GM12878 (cell line): ENCODE measurements at regions not wholly inside any gene's neighbourhood (a gene's known extent, or its start where the extent isn't known, plus 50 kb on each side); places are given as distances from the start of the nearest gene placed in this dataset.

ENCODE experiments used
- ATAC-seq: fragments of 200-7000 bp; cut with Tn5 transposase; 3 replicates; pipeline ENCODE4 v1.9.1; 2020; ENCODE audit warnings: mild to moderate bottlenecking, moderate library complexity
- BruUV-seq: library from RNA; stranded (reverse); fragments of 400-500 nt; replicated peaks from 2 replicates; lab custom pipeline; 2021; lab: Mats Ljungman, UMichigan
- CTCF ChIA-PET: fragments of 300-600 bp; sonication (Branson Sonifier 250); formaldehyde crosslinking; extraction: SDS; loops from one replicate; lab custom pipeline; 2021; ENCODE audit warnings: inconsistent platforms; lab: Yijun Ruan, JAX
- POLR2A ChIA-PET: fragments of 350-600 bp; formaldehyde crosslinking; extraction: SDS; loops from one replicate; lab custom pipeline; 2021; ENCODE audit warnings: inconsistent platforms; lab: Charles Lee
- RAD21 ChIA-PET: fragments of 300-600 bp; sonication (Branson Sonifier 250); formaldehyde crosslinking; loops from one replicate; lab custom pipeline; 2023; ENCODE audit warnings: antibody characterized with exemption; ENCODE audit not compliant: unreplicated experiment; lab: Charles Lee
- SMC1A ChIA-PET: fragments of 300-600 bp; sonication (Branson Sonifier 250); formaldehyde crosslinking; loops from one replicate; lab custom pipeline; 2023; ENCODE audit not compliant: unreplicated experiment, uncharacterized antibody; lab: Charles Lee
- DNase-seq: peaks from one replicate; pipeline ENCODE4 v3.0.0-alpha.2; 2011; ENCODE audit warnings: low read depth, low spot score
- FAIRE-seq: peaks from 3 replicates; lab custom pipeline; 2011; peaks lifted over from hg19 to GRCh38; lab: Jason Lieb, UNC
- H2AFZ ChIP-seq: 2 replicates; pipeline ENCODE4 v1.6.0; 2011; ENCODE audit warnings: low read depth, low read length, control low read depth; ENCODE audit not compliant: control insufficient read depth
- H3K27ac ChIP-seq: 2 replicates; pipeline ENCODE4 v1.5.1; 2011; ENCODE audit warnings: control low read depth; ENCODE audit not compliant: control insufficient read depth, insufficient read depth
- H3K27me3 ChIP-seq, 2 experiments: replicated peaks in 1 of 2; 2 replicates each; pipeline versions ENCODE4 v1.6.0 to v1.6.1; 2011; ENCODE audit warnings: low read length in 1 of 2; ENCODE audit not compliant: control insufficient read depth in 2 of 2, insufficient read depth in 2 of 2
- H3K36me3 ChIP-seq, 2 experiments: 2 replicates each; pipeline ENCODE4 v1.5.1; 2011; ENCODE audit warnings: low read length in 1 of 2; ENCODE audit not compliant: control insufficient read depth in 2 of 2, insufficient read depth in 2 of 2
- H3K4me1 ChIP-seq: 2 replicates; pipeline ENCODE4 v1.6.1; 2011; ENCODE audit warnings: mild to moderate bottlenecking, low read length, moderate library complexity, mixed read lengths; ENCODE audit not compliant: control insufficient read depth, insufficient read depth
- H3K4me2 ChIP-seq: 2 replicates; pipeline ENCODE4 v1.6.0; 2011; ENCODE audit warnings: control low read depth; ENCODE audit not compliant: control insufficient read depth, insufficient read depth
- H3K4me3 ChIP-seq: fragments of 200-600 bp; sonication (generic); 2 replicates; pipeline ENCODE4 v1.5.1; 2016
- H3K79me2 ChIP-seq: 2 replicates; pipeline ENCODE4 v1.6.0; 2011; ENCODE audit warnings: low read length; ENCODE audit not compliant: control insufficient read depth, insufficient read depth
- H3K9ac ChIP-seq: 2 replicates; pipeline ENCODE4 v1.8.0; 2011; ENCODE audit warnings: low read length, control low read depth, mixed read lengths; ENCODE audit not compliant: control insufficient read depth, insufficient read depth
- H3K9me3 ChIP-seq: replicated peaks from 3 replicates; pipeline ENCODE4 v1.5.1; 2011; ENCODE audit warnings: mild to moderate bottlenecking, low read length; ENCODE audit not compliant: control insufficient read depth, insufficient read depth
- H4K20me1 ChIP-seq: 2 replicates; pipeline ENCODE4 v1.6.0; 2011; ENCODE audit not compliant: control insufficient read depth, insufficient read depth
- ATF2 ChIP-seq: IDR thresholded peaks from 2 replicates; pipeline ENCODE4 v1.6.1; 2012; ENCODE audit warnings: low read length, inconsistent platforms
- ATF7 ChIP-seq: fragments of 450-650 bp; IDR thresholded peaks from 2 replicates; pipeline ENCODE4 v1.6.1; 2016; ENCODE audit warnings: low read depth, mild to moderate bottlenecking
- BCL3 ChIP-seq: IDR thresholded peaks from 2 replicates; pipeline ENCODE4 v1.6.1; 2011; ENCODE audit warnings: borderline replicate concordance, low read depth, mild to moderate bottlenecking, moderate library complexity, low read length; ENCODE audit not compliant: insufficient read depth, poor library complexity, severe bottlenecking
- CBX3 ChIP-seq: fragments of 200-600 bp; sonication (generic); IDR thresholded peaks from 2 replicates; pipeline ENCODE4 v1.6.1; 2016; ENCODE audit warnings: low read depth, borderline replicate concordance
- FOXM1 ChIP-seq: IDR thresholded peaks from 2 replicates; pipeline ENCODE4 v1.6.1; 2012; ENCODE audit warnings: low read depth, mild to moderate bottlenecking, inconsistent platforms, low read length, moderate library complexity
- GATAD2B ChIP-seq: fragments of 450-650 bp; conservative IDR thresholded peaks from 2 replicates; pipeline ENCODE4 v1.6.1; 2017; ENCODE audit warnings: low read depth, mild to moderate bottlenecking, moderate library complexity
- MEF2B ChIP-seq: fragments of 450-650 bp; IDR thresholded peaks from 2 replicates; pipeline ENCODE4 v1.6.1; 2018; ENCODE audit warnings: mild to moderate bottlenecking, moderate library complexity; ENCODE audit not compliant: partially characterized antibody, poor library complexity, severe bottlenecking
- NFYB ChIP-seq: IDR thresholded peaks from 2 replicates; pipeline ENCODE4 v1.6.1; 2011; ENCODE audit warnings: low read depth, mild to moderate bottlenecking, low read length, improper control_type of control experiment, moderate library complexity; ENCODE audit not compliant: insufficient read depth
- NR2C2 ChIP-seq: IDR thresholded peaks from 2 replicates; pipeline ENCODE4 v1.6.1; 2011; ENCODE audit warnings: borderline replicate concordance, low read depth; ENCODE audit not compliant: control insufficient read depth, insufficient read length
- POLR2AphosphoS2 ChIP-seq: IDR thresholded peaks from 2 replicates; pipeline ENCODE4 v1.6.1; 2011; ENCODE audit warnings: low read depth, mild to moderate bottlenecking, low read length, improper control_type of control experiment, moderate library complexity
- SPI1 ChIP-seq: IDR thresholded peaks from 2 replicates; pipeline ENCODE4 v1.6.1; 2011; ENCODE audit warnings: low read depth, mild to moderate bottlenecking, low read length, moderate library complexity, borderline replicate concordance; ENCODE audit not compliant: insufficient read depth
- SREBF2 ChIP-seq: IDR thresholded peaks from 2 replicates; pipeline ENCODE4 v1.6.1; 2012; ENCODE audit warnings: mild to moderate bottlenecking, low read length
- TAF1 ChIP-seq: IDR thresholded peaks from 2 replicates; pipeline ENCODE4 v1.6.1; 2011; ENCODE audit warnings: mild to moderate bottlenecking, low read depth, low read length, borderline replicate concordance
- WGBS: methylation state at CpG from one replicate; pipeline ENCODE4 v1.1.6; 2016; ENCODE audit warnings: low lambda C conversion rate; ENCODE audit not compliant: insufficient replicate concordance, insufficient coverage; ENCODE audit errors: missing lambda C conversion rate; 5-methylcytosine and 5-hydroxymethylcytosine counted together
- in situ Hi-C: fragments of 300-500 bp; cut with MboI; formaldehyde crosslinking; loops from 9 replicates; pipeline ENCODE4 v1.14.3; 2018; ENCODE audit warnings: mixed read lengths
- intact Hi-C: fragments of 100-400 bp; cut with micrococcal nuclease; formaldehyde crosslinking; loops from one replicate; pipeline ENCODE4 v1.14.2; 2022; ENCODE audit not compliant: unreplicated experiment
- TF ChIP-seq, protein P1 (sequence below): fragments of 450-650 bp; IDR thresholded peaks from 2 replicates; pipeline ENCODE4 v1.6.1; 2016; ENCODE audit warnings: mild to moderate bottlenecking
- TF ChIP-seq, protein P2 (sequence below): IDR thresholded peaks from 2 replicates; pipeline ENCODE4 v1.6.1; 2011; ENCODE audit warnings: borderline replicate concordance, low read depth, mild to moderate bottlenecking, moderate library complexity, mixed read lengths, low read length; ENCODE audit not compliant: insufficient read depth; ENCODE audit errors: extremely low read length

- no peak for TF ChIP-seq BCL3
- TF ChIP-seq POLR2AphosphoS2 = no peak
- no peak for TF ChIP-seq TAF1
- TF ChIP-seq, protein P1, sequence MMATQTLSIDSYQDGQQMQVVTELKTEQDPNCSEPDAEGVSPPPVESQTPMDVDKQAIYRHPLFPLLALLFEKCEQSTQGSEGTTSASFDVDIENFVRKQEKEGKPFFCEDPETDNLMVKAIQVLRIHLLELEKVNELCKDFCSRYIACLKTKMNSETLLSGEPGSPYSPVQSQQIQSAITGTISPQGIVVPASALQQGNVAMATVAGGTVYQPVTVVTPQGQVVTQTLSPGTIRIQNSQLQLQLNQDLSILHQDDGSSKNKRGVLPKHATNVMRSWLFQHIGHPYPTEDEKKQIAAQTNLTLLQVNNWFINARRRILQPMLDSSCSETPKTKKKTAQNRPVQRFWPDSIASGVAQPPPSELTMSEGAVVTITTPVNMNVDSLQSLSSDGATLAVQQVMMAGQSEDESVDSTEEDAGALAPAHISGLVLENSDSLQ = no peak
These were observed 192.8 kb downstream of the MTX2 start (continued) for GRCh38 chr2:176461809-176462670.

- FAIRE-seq = no peak
- SMC1A ChIA-PET = interaction anchor here (1.2 to 3.3 kb wide), 3 partner anchors 9 to 91 kb away, joined by 4 to 12 read pairs (median 4); no protein-coding TSS in a partner anchor
- H3K27me3 ChIP-seq = peaks cover 0 to 4% of the 10 kb centered on the region in 2 experiments; a peak in 2 of 4 replicates
- no peak overlapping the region for H3K4me2 ChIP-seq
- RAD21 ChIA-PET = no interaction called here
- intact Hi-C loops = no loop called here
- no peak for ATAC-seq
- no peak overlapping the region for H2AFZ ChIP-seq
- H4K20me1 ChIP-seq = no peaks in the 10 kb centered on the region
- no peaks in the 10 kb centered on the region for H3K9me3 ChIP-seq
- CTCF ChIA-PET = interaction anchor here (0.9 to 6.1 kb wide), 3 partner anchors 9 to 27 kb away, joined by 3 to 53 read pairs (median 4); no protein-coding TSS in a partner anchor
- H3K4me1 ChIP-seq = no peaks in the 10 kb centered on the region
- in situ Hi-C loops = no loop called here
- POLR2A ChIA-PET = no interaction called here
- no TSS peak for BruUV-seq
- H3K27ac ChIP-seq = no peak overlapping the region
- no peaks in the 10 kb centered on the region for H3K36me3 ChIP-seq
- no peaks in the 10 kb centered on the region for H3K79me2 ChIP-seq
- H3K9ac ChIP-seq = no peak overlapping the region
- 65% methylated on average over 3 of the region's 3 CpGs for WGBS
- no peak overlapping the region for H3K4me3 ChIP-seq
- DNase-seq = no peak
- TF ChIP-seq SPI1 (no peak), ATF7 (no peak), CBX3 (no peak), GATAD2B (no peak), NFYB (no peak), MEF2B (no peak), NR2C2 (no peak), ATF2 (no peak), FOXM1 (no peak), SREBF2 (no peak)
- TF ChIP-seq, protein P2, sequence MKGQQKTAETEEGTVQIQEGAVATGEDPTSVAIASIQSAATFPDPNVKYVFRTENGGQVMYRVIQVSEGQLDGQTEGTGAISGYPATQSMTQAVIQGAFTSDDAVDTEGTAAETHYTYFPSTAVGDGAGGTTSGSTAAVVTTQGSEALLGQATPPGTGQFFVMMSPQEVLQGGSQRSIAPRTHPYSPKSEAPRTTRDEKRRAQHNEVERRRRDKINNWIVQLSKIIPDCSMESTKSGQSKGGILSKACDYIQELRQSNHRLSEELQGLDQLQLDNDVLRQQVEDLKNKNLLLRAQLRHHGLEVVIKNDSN = no peak
These were observed 194.3 kb downstream of the MTX2 start for GRCh38 chr2:176463546-176463945.
